GM18502 (cell line): ENCODE measurements at regions not wholly inside any gene's neighbourhood (a gene's known extent, or its start where the extent isn't known, plus 50 kb on each side); places are given as distances from the start of the nearest gene placed in this dataset.
"Not testable (repeated sequence)": the region's sequence is repeated elsewhere in the genome, so short reads cannot be mapped to it uniquely, and the experiment has no call there.

Experiments
- ATAC-seq: cut with Tn5 transposase; IDR thresholded peaks from one replicate; pipeline ENCODE4 v1.9.1; 2021; ENCODE audit warnings: mild to moderate bottlenecking; ENCODE audit not compliant: unreplicated experiment, poor library complexity

DNA sequence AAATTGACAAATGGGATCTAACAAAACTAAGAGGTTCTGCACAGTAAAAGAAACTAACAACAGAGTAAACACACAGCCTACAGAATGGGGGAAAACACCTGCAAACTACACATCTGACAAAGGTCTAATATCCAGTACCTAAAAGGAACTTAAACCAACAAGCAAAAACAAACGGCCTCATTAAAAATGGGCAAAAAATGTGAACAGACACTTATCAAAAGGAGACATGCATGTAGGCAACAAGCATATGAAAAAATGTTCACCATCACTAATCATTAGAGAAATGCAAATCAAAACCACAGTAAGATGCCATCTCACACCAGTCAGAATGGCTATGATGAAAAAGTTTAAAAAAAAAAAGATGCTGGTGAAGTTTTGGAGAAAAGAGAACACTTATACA is 197.4 kb downstream of the KBTBD2 start:
- ATAC-seq, result no peak

GRCh38 chr7:32691965-32692815 is 196.9 kb downstream of the AVL9 start:
- peak; percentile 87 for ATAC-seq

DNA sequence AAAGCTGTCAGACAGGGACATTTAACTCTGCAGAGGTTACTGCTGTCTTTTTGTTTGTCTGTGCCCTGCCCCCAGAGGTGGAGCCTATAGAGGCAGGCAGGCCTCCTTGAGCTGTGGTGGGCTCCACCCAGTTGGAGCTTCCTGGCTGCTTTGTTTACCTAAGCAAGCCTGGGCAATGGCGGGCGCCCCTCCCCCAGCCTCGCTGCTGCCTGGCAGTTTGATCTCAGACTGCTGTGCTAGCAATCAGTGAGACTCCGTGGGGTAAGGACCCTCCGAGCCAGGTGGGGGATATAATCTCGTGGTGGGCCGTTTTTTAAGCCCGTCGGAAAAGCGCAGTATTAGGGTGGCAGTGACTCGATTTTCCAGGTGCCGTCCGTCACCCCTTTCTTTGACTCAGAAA is 192.8 kb downstream of the AVL9 start:
- not testable (repeated sequence) for ATAC-seq

DNA sequence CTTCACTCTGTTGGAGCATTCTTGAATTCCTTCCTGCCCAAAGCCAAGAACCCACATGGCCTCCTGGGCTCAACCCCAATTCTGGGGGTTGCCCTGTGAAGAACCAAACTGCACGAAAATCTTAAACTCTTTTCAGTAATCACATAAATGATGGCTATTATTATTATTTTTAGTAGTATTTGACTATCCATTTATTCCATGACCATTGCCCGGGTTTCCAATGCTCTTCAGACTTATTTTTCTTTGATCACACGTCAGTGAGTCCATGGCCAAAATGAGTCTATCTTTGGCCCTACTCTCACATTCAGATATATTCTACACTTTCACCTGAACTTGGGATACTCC is 185.9 kb downstream of the AVL9 start:
- ATAC-seq, result no peak

- no peak for ATAC-seq
Measured at GRCh38 chr7:32680259-32681173, 185.2 kb downstream of the AVL9 start.

DNA sequence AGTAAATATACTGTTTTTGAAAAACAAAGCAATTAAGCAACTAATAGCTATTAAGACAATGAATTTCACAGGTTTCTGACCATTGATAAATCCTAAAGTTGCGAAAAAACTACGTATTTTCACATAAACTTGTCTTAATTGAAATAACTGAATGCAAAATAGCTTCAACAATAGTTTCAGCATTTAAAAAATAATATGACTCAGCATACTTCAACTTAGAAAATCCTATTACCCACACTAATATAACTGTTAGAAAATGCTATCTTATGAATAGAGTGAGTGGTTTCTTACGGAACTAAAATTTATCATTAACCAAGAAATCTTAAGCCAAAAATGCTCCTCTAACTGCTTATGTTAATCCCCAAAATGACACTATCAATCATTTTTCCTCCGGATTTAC is 183.9 kb downstream of the AVL9 start:
- ATAC-seq, result no peak

DNA sequence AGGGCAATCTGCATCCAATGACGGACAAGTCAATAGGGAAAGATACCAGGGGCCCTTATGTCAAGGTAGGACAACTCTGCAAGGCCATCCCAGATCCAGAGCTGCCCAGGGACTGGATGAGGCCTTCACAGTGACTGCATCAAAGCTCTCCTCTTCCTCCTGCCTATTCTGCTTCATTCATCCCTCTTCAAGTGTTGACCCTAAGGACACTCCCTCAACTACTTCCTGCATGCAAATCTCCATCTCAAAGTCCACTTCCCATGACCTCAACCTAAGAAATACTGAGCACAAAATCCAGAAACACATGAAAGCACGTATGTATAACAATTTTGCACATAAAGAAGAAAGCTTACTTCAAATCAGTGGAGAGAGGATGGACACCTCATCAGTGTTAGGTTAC is 182.3 kb downstream of the AVL9 start:
- ATAC-seq, result no peak

- ATAC-seq, result no peak
Measured at GRCh38 chr7:32676249-32676941, 181.1 kb downstream of the AVL9 start.

DNA sequence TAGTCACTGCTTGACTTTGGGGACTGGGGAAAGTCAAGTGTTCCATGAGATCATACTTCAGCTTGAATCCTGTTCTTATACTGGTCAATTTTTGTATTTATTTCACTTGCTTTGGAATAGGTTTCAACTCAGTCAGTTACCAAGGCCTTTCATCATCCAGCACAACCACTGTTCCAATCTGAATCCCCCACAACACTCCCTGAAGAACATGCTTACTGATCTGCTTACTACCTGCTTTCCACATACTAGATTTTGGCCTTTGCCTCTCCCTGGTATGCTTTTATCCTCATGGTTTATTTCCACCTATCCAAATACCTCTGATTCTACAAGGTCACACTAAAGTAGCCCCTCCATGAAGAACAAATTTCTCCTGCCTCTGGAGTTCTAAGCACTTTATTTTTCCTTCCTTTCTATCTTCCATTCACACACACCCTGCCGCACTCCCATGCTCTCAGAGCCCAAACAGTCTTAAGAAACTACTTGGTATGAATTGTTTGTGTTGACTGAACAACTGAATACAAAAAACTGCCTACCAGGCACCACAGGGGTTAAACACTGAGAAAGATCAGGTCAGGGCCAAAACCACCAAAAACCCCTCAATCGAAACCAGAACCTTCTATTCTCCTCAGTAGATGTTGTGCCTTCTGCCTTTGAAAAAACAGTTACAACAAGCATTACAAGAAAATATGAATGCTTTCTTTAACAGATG is 178.1 kb downstream of the AVL9 start:
- ATAC-seq, result no peak

- no peak for ATAC-seq
Measured at GRCh38 chr7:32670110-32671025, 175.1 kb downstream of the AVL9 start.

DNA sequence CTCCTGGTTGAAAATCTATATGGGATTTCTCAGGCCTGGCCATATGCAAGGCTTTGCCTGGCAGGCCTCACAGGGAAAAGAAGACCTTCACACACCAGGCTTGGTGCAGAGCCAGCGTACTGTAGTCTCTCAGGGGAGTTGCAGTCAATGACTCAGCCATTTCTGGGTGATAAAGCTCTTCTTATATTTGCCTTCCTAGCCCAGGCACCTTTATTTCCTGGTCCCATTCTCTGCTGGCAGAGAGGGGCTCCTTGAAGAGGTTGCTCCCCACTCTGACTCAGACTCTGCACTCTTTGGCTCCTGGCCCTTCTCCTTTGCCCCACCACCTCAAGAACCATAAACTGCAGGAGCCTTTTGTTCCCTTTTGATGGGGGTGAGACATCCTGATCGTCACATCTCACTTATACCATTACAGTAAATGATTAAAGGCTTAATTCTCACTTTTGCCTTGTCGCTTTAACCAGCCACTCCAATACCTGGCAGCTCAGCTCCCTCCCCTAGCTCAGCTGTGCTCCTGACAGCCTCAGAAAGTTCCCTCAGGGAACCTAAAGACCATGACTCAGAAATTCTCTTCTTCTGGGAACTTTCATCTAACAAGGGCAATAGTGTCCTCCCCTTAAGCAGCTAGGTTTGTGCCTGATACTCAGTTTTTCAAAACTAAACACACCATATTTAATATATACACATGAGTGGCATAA is 174.0 kb downstream of the AVL9 start:
- not testable (repeated sequence) for ATAC-seq

- ATAC-seq, result not testable (repeated sequence)
Measured at GRCh38 chr7:32668387-32669097, 173.3 kb downstream of the AVL9 start.

- ATAC-seq, result not testable (repeated sequence)
Measured at GRCh38 chr7:32667586-32667985, 172.3 kb downstream of the AVL9 start.

- ATAC-seq, result not testable (repeated sequence)
Measured at GRCh38 chr7:32663805-32664211, 168.5 kb downstream of the AVL9 start.

GRCh38 chr7:32662509-32662908 is 167.2 kb downstream of the AVL9 start:
- ATAC-seq, result peak; percentile 46

DNA sequence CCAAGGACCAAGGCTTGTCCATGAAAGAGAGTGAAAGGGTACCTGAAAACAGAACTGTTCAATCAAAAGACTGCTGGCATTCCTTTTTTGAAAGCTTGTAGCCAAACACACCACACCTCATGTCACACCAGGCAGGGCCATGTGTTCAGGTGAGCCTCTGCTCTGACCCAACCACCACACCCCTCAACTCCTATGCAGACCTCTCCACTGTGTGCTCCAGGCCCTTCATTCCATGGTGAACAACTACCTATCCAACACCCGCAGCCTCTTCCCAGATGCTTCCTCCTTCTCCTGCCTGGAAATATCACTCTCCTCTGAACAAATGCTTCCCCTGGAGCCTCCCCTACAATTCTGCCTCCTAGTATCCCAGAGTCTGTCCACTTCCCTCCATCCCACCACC is 166.6 kb downstream of the AVL9 start:
- ATAC-seq, result no peak

DNA sequence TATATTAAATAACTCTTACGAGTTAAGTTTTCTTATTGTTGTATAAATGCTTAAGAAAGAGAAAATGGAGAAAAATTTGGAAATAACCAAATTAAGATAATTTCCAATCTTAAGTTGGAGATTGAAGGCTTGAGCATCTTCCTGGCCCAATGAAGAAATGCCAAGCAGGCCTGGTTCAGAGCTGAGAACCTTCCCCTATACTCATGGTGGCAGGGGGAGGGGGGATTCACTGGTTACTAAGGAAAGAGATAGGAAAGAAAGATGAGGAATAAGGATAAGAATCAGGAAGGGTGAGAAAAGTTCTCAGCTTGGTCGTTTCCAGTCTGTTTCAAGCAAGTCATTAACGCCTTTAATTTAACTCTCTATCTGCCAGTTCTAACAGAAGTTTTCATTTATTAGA is 166.2 kb downstream of the AVL9 start:
- no peak for ATAC-seq

GRCh38 chr7:32660936-32661335 is 165.6 kb downstream of the AVL9 start:
- ATAC-seq, result no peak
